GM23248 (cell line): ENCODE measurements at regions not wholly inside any gene's neighbourhood (a gene's known extent, or its start where the extent isn't known, plus 50 kb on each side); places are given as distances from the start of the nearest gene placed in this dataset.

ENCODE experiments used
- DNase-seq: peaks from one replicate; pipeline ENCODE4 v3.0.0-alpha.2; 2015
- H2AFZ ChIP-seq: fragments of 200-600 bp; sonication (generic); 2 replicates; pipeline ENCODE4 v1.6.1; 2016; ENCODE audit warnings: antibody characterized with exemption
- H3F3A ChIP-seq: fragments of 200-600 bp; sonication (generic); 2 replicates; pipeline ENCODE4 v1.6.1; 2016; ENCODE audit warnings: mild to moderate bottlenecking, antibody characterized with exemption, mixed run types; ENCODE audit not compliant: insufficient read depth
- H3K27ac ChIP-seq: fragments of 200-600 bp; sonication (generic); 2 replicates; pipeline ENCODE4 v1.5.1; 2016; ENCODE audit warnings: mild to moderate bottlenecking
- H3K27me3 ChIP-seq: fragments of 200-600 bp; sonication (generic); replicated peaks from 2 replicates; pipeline ENCODE4 v1.6.1; 2016; ENCODE audit warnings: mild to moderate bottlenecking; ENCODE audit not compliant: insufficient read depth
- H3K36me3 ChIP-seq: fragments of 200-600 bp; sonication (generic); 2 replicates; pipeline ENCODE4 v1.6.1; 2016; ENCODE audit warnings: low read depth, mild to moderate bottlenecking
- H3K4me1 ChIP-seq: fragments of 200-600 bp; sonication (generic); 2 replicates; pipeline ENCODE4 v1.6.1; 2016; ENCODE audit warnings: mild to moderate bottlenecking; ENCODE audit not compliant: insufficient read depth
- H3K4me2 ChIP-seq: fragments of 200-600 bp; sonication (generic); one replicate; pipeline ENCODE4 v1.6.1; 2016; ENCODE audit warnings: mild to moderate bottlenecking; ENCODE audit not compliant: unreplicated experiment
- H3K4me3 ChIP-seq: fragments of 200-600 bp; sonication (generic); 2 replicates; pipeline ENCODE4 v1.5.1; 2016; ENCODE audit warnings: mild to moderate bottlenecking
- H3K79me2 ChIP-seq: fragments of 200-600 bp; sonication (generic); 2 replicates; pipeline ENCODE4 v1.6.1; 2016; ENCODE audit warnings: mild to moderate bottlenecking; ENCODE audit not compliant: insufficient read depth
- H3K9ac ChIP-seq: fragments of 200-600 bp; sonication (generic); 2 replicates; pipeline ENCODE4 v1.6.1; 2016; ENCODE audit warnings: mild to moderate bottlenecking
- H3K9me2 ChIP-seq: fragments of 200-600 bp; sonication (generic); 2 replicates; pipeline ENCODE4 v1.6.1; 2016; ENCODE audit warnings: mixed run types, mild to moderate bottlenecking, moderate library complexity; ENCODE audit not compliant: insufficient read depth
- H3K9me3 ChIP-seq: fragments of 200-600 bp; sonication (generic); one replicate; pipeline ENCODE4 v1.6.1; 2017; ENCODE audit warnings: low read depth
- H4K20me1 ChIP-seq: fragments of 200-600 bp; sonication (generic); 2 replicates; pipeline ENCODE4 v1.6.0; 2016; ENCODE audit not compliant: insufficient read depth
- EZH2 ChIP-seq: fragments of 200-600 bp; sonication (generic); IDR thresholded peaks from 2 replicates; pipeline ENCODE4 v1.6.1; 2018; ENCODE audit warnings: antibody characterized with exemption, mild to moderate bottlenecking; ENCODE audit not compliant: insufficient read depth, poor library complexity, severe bottlenecking
- EZH2phosphoT487 ChIP-seq: fragments of 200-600 bp; sonication (generic); IDR thresholded peaks from 2 replicates; pipeline ENCODE4 v1.6.1; 2018; ENCODE audit warnings: antibody characterized with exemption, moderate library complexity, mild to moderate bottlenecking, low read depth; ENCODE audit not compliant: insufficient read depth
- WGBS, 2 experiments: methylation state at CpG; one replicate each; pipeline ENCODE4 v1.1.6; 2015 to 2017; ENCODE audit warnings: low lambda C conversion rate in 2 of 2, low coverage in 1 of 2; ENCODE audit errors: missing lambda C conversion rate in 2 of 2; 5-methylcytosine and 5-hydroxymethylcytosine counted together
- in situ Hi-C: fragments of 300-500 bp; cut with MboI; formaldehyde crosslinking; loops from 2 replicates; pipeline ENCODE4 v1.15.0; 2020

DNA sequence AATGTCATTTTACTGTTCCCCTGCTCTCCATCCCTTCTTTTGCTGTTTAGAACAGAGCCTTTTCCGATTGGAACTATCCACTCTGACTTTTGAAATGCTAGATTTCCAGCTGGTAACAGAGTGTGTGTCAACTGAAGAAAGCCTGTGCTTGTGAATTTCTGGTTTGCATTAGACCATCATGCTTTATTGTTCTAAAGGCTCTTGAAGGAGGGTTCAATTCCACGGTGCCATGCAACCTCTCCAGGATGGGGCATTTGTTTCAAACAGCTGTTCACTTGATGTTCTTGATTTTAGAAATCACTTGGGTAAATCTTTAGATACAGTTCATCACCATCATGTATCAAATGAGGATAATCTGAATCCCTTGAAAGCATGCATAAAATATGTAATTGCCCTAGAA lies 156.7 kb downstream of the QPCT start:
- 55 to 59% methylated on average over 2 of the region's 2 CpGs for WGBS, 2 experiments
- H3K27ac ChIP-seq = no peak overlapping the region
- no peaks in the 10 kb centered on the region for H3K27me3 ChIP-seq
- peaks cover 20% of the 10 kb centered on the region for H3F3A ChIP-seq
- TF ChIP-seq EZH2phosphoT487 = no peak
- TF ChIP-seq EZH2 = no peak
- no peaks in the 10 kb centered on the region for H4K20me1 ChIP-seq
- H3K4me3 ChIP-seq = no peak overlapping the region
- no peaks in the 10 kb centered on the region for H3K36me3 ChIP-seq
- no peaks in the 10 kb centered on the region for H3K9me3 ChIP-seq
- no peaks in the 10 kb centered on the region for H3K79me2 ChIP-seq
- no peak overlapping the region for H3K9ac ChIP-seq
- no peaks in the 10 kb centered on the region for H3K9me2 ChIP-seq
- DNase-seq = no peak
- in situ Hi-C loops = no loop called here
- H2AFZ ChIP-seq = no peak overlapping the region
- peaks cover 14% of the 10 kb centered on the region for H3K4me1 ChIP-seq
- no peak overlapping the region for H3K4me2 ChIP-seq

DNA sequence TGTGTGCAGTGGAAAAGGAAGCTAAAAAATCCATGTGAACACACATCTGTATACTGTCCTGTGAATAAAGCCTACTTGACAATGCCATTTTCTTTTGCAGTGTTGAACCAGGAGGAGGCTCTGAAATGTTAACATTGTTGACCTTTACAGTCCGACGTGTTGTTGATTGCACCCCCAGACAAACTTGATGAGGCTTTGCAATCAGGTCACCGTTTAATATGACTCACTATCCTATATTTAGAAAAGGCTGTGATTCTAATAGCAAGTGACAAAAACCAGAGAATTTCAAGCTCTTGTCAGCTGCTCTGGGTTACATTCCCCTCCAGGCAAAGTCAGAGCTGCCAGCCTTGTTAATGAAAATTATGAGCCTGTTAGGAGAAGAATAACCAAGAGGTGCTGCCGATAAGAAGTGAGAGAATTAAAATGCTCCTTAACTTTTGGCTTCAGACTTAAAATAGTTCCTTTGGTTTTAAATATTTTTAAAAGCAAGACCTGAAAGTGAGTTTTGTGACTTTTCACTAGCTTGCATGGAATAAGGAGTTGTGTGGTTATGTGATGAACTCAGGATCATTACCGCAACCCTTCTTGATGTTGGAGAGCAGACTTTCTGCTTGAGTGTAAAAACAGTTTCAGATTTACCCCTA lies 162.1 kb downstream of the QPCT start:
- H3K4me2 ChIP-seq = peak overlapping the region; percentile 40
- peak overlapping the region; percentile 28 for H2AFZ ChIP-seq
- H3K9me3 ChIP-seq = no peaks in the 10 kb centered on the region
- no peaks in the 10 kb centered on the region for H3K27me3 ChIP-seq
- 0 out of 2 replicates have a peak, but pooled peaks cover 9% of the 10 kb centered on the region for H3F3A ChIP-seq
- DNase-seq = peak; percentile 50
- H3K4me1 ChIP-seq = peaks cover 12% of the 10 kb centered on the region
- no peak overlapping the region for H3K9ac ChIP-seq
- in situ Hi-C loops = no loop called here
- no peaks in the 10 kb centered on the region for H3K9me2 ChIP-seq
- H3K27ac ChIP-seq = no peak overlapping the region
- H3K36me3 ChIP-seq = no peaks in the 10 kb centered on the region
- H4K20me1 ChIP-seq = no peaks in the 10 kb centered on the region
- H3K4me3 ChIP-seq = no peak overlapping the region
- WGBS, 2 experiments = 25 to 26% methylated on average over 5 of the region's 5 CpGs
- TF ChIP-seq EZH2phosphoT487 (no peak), EZH2 (no peak)
- no peaks in the 10 kb centered on the region for H3K79me2 ChIP-seq

DNA sequence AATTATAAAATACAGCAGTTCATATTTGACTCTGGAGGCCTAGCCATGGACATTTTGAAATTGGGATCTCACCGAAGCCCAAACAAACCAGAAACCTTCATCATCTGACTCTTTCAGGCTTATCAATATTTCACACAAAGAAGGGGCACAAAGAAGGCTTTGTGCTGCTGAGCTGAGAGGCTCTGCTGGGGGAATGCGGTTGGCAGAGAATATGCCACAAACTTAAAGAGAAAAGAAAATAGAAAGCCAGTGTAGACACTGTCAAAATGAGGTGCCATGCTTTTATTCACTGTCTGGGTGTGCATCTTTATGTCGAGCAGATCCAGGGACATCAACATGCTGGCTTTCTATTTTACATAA lies 162.6 kb downstream of the QPCT start:
- no peak overlapping the region for H3K4me2 ChIP-seq
- H3K27ac ChIP-seq = no peak overlapping the region
- H3F3A ChIP-seq = 0 out of 2 replicates have a peak, but pooled peaks cover 9% of the 10 kb centered on the region
- no peak for TF ChIP-seq EZH2
- no peak for TF ChIP-seq EZH2phosphoT487
- WGBS, 2 experiments = 95 to 96% methylated on average over 3 of the region's 3 CpGs
- H3K36me3 ChIP-seq = no peaks in the 10 kb centered on the region
- H2AFZ ChIP-seq = 0 out of 2 replicates have a peak overlapping the region, but pooled peaks have one; percentile 28
- DNase-seq = no peak
- H3K9me3 ChIP-seq = no peaks in the 10 kb centered on the region
- no peaks in the 10 kb centered on the region for H3K9me2 ChIP-seq
- no peaks in the 10 kb centered on the region for H3K27me3 ChIP-seq
- H4K20me1 ChIP-seq = no peaks in the 10 kb centered on the region
- in situ Hi-C loops = no loop called here
- no peak overlapping the region for H3K4me3 ChIP-seq
- no peaks in the 10 kb centered on the region for H3K79me2 ChIP-seq
- no peak overlapping the region for H3K9ac ChIP-seq
- peaks cover 12% of the 10 kb centered on the region for H3K4me1 ChIP-seq

DNA sequence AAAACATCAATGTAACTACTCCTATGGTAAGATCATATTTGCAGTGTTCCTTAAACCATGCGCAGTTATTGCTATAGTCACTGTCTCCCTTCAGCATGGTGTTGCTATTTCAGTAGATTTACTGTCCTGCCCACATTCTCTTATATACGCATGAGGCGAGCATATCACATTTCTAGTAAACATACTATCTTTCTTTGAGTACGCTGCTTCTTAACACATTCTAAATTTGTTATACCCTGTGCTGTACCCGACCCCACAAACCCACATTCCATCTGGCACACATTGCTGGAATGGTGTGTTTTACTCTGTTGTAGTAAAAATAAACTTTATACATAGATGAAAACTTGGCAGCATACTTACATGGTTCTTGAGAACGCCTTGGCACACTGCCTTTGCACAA lies 163.3 kb downstream of the QPCT start:
- no peak overlapping the region for H3K4me2 ChIP-seq
- no peaks in the 10 kb centered on the region for H3K27me3 ChIP-seq
- 0 out of 2 replicates have a peak, but pooled peaks cover 9% of the 10 kb centered on the region for H3F3A ChIP-seq
- 87% methylated on average over 6 of the region's 6 CpGs for WGBS, 2 experiments
- in situ Hi-C loops = no loop called here
- DNase-seq = no peak
- no peak overlapping the region for H3K9ac ChIP-seq
- no peak overlapping the region for H3K4me3 ChIP-seq
- TF ChIP-seq EZH2phosphoT487 = no peak
- TF ChIP-seq EZH2 = no peak
- no peaks in the 10 kb centered on the region for H3K9me2 ChIP-seq
- no peak overlapping the region for H2AFZ ChIP-seq
- H3K9me3 ChIP-seq = no peaks in the 10 kb centered on the region
- peaks cover 12% of the 10 kb centered on the region for H3K4me1 ChIP-seq
- no peaks in the 10 kb centered on the region for H4K20me1 ChIP-seq
- H3K36me3 ChIP-seq = no peaks in the 10 kb centered on the region
- H3K27ac ChIP-seq = no peak overlapping the region
- H3K79me2 ChIP-seq = no peaks in the 10 kb centered on the region
